ENCODE measurements at regions not wholly inside any gene's neighbourhood (a gene's known extent, or its start where the extent isn't known, plus 50 kb on each side); places are given as distances from the start of the nearest gene placed in this dataset.

- H3K4me3 ChIP-seq (ENCODE audit: low read depth, low read length) = no peak overlapping the region
- DNase-seq (ENCODE audit: low read depth) = no peak
- TF ChIP-seq, protein P1, sequence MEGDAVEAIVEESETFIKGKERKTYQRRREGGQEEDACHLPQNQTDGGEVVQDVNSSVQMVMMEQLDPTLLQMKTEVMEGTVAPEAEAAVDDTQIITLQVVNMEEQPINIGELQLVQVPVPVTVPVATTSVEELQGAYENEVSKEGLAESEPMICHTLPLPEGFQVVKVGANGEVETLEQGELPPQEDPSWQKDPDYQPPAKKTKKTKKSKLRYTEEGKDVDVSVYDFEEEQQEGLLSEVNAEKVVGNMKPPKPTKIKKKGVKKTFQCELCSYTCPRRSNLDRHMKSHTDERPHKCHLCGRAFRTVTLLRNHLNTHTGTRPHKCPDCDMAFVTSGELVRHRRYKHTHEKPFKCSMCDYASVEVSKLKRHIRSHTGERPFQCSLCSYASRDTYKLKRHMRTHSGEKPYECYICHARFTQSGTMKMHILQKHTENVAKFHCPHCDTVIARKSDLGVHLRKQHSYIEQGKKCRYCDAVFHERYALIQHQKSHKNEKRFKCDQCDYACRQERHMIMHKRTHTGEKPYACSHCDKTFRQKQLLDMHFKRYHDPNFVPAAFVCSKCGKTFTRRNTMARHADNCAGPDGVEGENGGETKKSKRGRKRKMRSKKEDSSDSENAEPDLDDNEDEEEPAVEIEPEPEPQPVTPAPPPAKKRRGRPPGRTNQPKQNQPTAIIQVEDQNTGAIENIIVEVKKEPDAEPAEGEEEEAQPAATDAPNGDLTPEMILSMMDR (IDR thresholded peaks at IDR 0.05; ENCODE audit: insufficient read depth, low read length) = no peak
Observed at GRCh38 chr4:96755569-96756484, 915.9 kb downstream of the PDHA2 start.

GRCh38 chr4:96756584-96756983, 916.7 kb downstream of the PDHA2 start:
- TF ChIP-seq, protein P1 (IDR thresholded peaks at IDR 0.05; ENCODE audit: insufficient read depth, low read length) = no peak
- no peak overlapping the region for H3K4me3 ChIP-seq (ENCODE audit: low read depth, low read length)
- DNase-seq (ENCODE audit: low read depth) = no peak

GRCh38 chr4:96763546-96763945, 923.7 kb downstream of the PDHA2 start:
- DNase-seq (ENCODE audit: low read depth) = no peak
- TF ChIP-seq, protein P1 (IDR thresholded peaks at IDR 0.05; ENCODE audit: insufficient read depth, low read length) = no peak

GRCh38 chr4:96766359-96766758, 926.5 kb downstream of the PDHA2 start:
- no peak overlapping the region for H3K4me3 ChIP-seq (ENCODE audit: low read depth, low read length)
- TF ChIP-seq, protein P1 (IDR thresholded peaks at IDR 0.05; ENCODE audit: insufficient read depth, low read length) = no peak
- no peak for DNase-seq (ENCODE audit: low read depth)

More at GRCh38 chr4:96763546-96763945, 923.7 kb downstream of the PDHA2 start:
- H3K4me3 ChIP-seq (ENCODE audit: low read depth, low read length) = no peak overlapping the region

DNA sequence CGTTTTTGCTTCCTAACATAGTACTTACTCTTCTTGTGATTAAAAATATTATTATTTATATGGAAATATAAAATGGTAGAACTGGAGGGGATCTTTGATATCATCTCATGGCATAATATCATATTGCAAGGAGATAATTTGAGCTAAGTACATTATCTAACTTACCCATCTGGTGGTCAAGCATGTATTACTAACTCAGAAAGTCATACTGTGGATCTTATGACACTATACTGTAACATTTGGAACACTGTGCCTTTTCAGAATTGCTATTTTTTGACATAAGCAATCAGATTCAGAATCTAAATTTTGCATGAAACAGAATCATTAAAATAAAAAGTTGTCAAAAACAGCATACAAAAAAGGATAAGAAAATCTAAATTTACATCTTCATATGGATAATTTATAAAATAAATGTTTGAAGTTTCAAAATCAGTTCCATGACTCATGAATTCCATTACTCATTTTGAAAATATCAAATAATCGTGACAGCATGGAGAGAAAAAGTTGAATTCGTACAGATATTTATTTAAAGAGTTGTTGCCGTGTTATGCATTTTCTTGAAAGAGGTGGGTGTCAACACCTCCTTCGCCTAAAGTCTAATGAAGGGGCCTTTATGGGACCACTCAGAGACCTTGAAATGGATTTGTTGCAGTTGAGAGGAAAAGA, 928.1 kb downstream of the PDHA2 start:
- no peak overlapping the region for H3K4me3 ChIP-seq (ENCODE audit: low read depth, low read length)
- no peak for DNase-seq (ENCODE audit: low read depth)
- TF ChIP-seq, protein P1 (IDR thresholded peaks at IDR 0.05; ENCODE audit: insufficient read depth, low read length) = no peak

GRCh38 chr4:96775501-96775900, 935.6 kb downstream of the PDHA2 start:
- TF ChIP-seq, protein P1 (IDR thresholded peaks at IDR 0.05; ENCODE audit: insufficient read depth, low read length) = no peak
- DNase-seq (ENCODE audit: low read depth) = no peak
- no peak overlapping the region for H3K4me3 ChIP-seq (ENCODE audit: low read depth, low read length)

Measured in fibroblast of the aortic adventitia (primary cell).